Panc1 (cell line): ENCODE measurements at regions not wholly inside any gene's neighbourhood (a gene's known extent, or its start where the extent isn't known, plus 50 kb on each side); places are given as distances from the start of the nearest gene placed in this dataset.

Experiments
- CTCF ChIP-seq: fragments of 450-650 bp; IDR thresholded peaks from 2 replicates; pipeline ENCODE4 v1.5.1; 2017; ENCODE audit warnings: mild to moderate bottlenecking
- REST ChIP-seq, 2 experiments: IDR thresholded peaks; 2 replicates each; pipeline ENCODE4 v1.6.1; 2011 to 2012; ENCODE audit warnings: low read depth in 2 of 2, control low read depth in 1 of 2, low read length in 1 of 2, mild to moderate bottlenecking in 1 of 2, moderate library complexity in 1 of 2; ENCODE audit not compliant: insufficient read depth in 1 of 2
- TCF7L2 ChIP-seq: IDR thresholded peaks from 2 replicates; pipeline ENCODE4 v1.6.1; 2011; ENCODE audit warnings: mild to moderate bottlenecking, low read depth, low read length, inconsistent platforms

GRCh38 chr17:69690531-69690930 is 276.0 kb downstream of the MAP2K6 start:
- TF ChIP-seq CTCF (no peak), TCF7L2 (no peak), REST (IDR thresholded peaks at IDR 0.05; ENCODE audit: insufficient read depth in 1 of 2, low read depth in 2 of 2, low read length in 1 of 2) (no peak)
